ENCODE measurements at regions not wholly inside any gene's neighbourhood (a gene's known extent, or its start where the extent isn't known, plus 50 kb on each side); places are given as distances from the start of the nearest gene placed in this dataset.

GRCh38 chr13:112187527-112188297 is 120.8 kb downstream of the SOX1 start:
- H3K4me2 ChIP-seq (ENCODE audit: low read length): no peak overlapping the region
- H3K4ac ChIP-seq (ENCODE audit: low read depth, low read length): no peak overlapping the region
- no peak overlapping the region for H3K18ac ChIP-seq (ENCODE audit: low read length)
- H2BK5ac ChIP-seq (ENCODE audit: low read depth, low read length, poor library complexity): no peak overlapping the region
- H3K79me1 ChIP-seq (ENCODE audit: low read length): no peaks in the 10 kb centered on the region
- no peak overlapping the region for H2AFZ ChIP-seq (ENCODE audit: insufficient read depth, low read length, poor library complexity)
- H2AK5ac ChIP-seq (ENCODE audit: low read length): no peak overlapping the region
- no peak overlapping the region for H3K23ac ChIP-seq (ENCODE audit: low read length)
- no peak overlapping the region for H3K27ac ChIP-seq (ENCODE audit: low read depth, low read length)
- H3K36me3 ChIP-seq (ENCODE audit: control insufficient read depth in 1 of 2, insufficient read depth in 2 of 2, low read length in 2 of 2): no peaks in the 10 kb centered on the region
- no peak overlapping the region for H4K91ac ChIP-seq (ENCODE audit: low read depth, low read length)
- no peak overlapping the region for H4K8ac ChIP-seq (ENCODE audit: low read depth, low read length)
- no peak overlapping the region for H3K14ac ChIP-seq (ENCODE audit: low read length)
- H2BK12ac ChIP-seq (ENCODE audit: low read length): no peak overlapping the region
- H3K4me3 ChIP-seq (ENCODE audit: low read depth, low read length): no peak overlapping the region
- no CpG with 5 or more reads among the region's 18 CpGs for WGBS (ENCODE audit: extremely low coverage, insufficient coverage, insufficient read length)
- H3K9ac ChIP-seq (ENCODE audit: low read length): no peak overlapping the region
- no peaks in the 10 kb centered on the region for H3K79me2 ChIP-seq (ENCODE audit: control insufficient read depth, insufficient read depth, low read length, poor library complexity)
- no peak for DNase-seq
- no peaks in the 10 kb centered on the region for H3K27me3 ChIP-seq (ENCODE audit: insufficient read depth, low read length)
- no peak overlapping the region for H2BK120ac ChIP-seq (ENCODE audit: insufficient read depth, low read length, poor library complexity)
- H3K4me1 ChIP-seq (ENCODE audit: control insufficient read depth in 1 of 2, insufficient read depth in 2 of 2, low read length in 2 of 2): no peaks in the 10 kb centered on the region
- H3K9me3 ChIP-seq (ENCODE audit: insufficient read depth, low read depth, low read length): peaks cover 5% of the 10 kb centered on the region
- H4K12ac ChIP-seq (ENCODE audit: low read depth, low read length): no peak overlapping the region

DNA sequence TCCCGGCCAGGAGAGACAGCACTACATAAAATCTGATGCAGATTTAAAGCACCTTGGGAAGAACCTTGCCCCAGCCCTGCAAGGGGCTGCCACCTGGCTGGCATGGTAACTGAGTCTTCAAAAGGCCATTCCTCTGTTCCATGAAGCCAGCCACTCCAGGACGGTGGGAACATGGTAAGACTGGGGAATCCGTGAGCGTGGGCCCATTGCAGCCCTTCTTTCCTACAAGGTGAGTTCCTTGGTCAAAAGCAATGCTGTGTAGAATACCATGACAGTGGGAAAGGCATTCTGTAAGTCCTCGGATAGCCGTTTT is 121.3 kb downstream of the SOX1 start:
- Histone ChIP-seq H2BK5ac (ENCODE audit: low read depth, low read length, poor library complexity) (no peak overlapping the region), H3K9ac (ENCODE audit: low read length) (no peak overlapping the region), H3K4me3 (ENCODE audit: low read depth, low read length) (no peak overlapping the region), H3K14ac (ENCODE audit: low read length) (no peak overlapping the region), H3K23ac (ENCODE audit: low read length) (no peak overlapping the region), H3K9me3 (ENCODE audit: insufficient read depth, low read depth, low read length) (peaks cover 5% of the 10 kb centered on the region), H2AK5ac (ENCODE audit: low read length) (no peak overlapping the region), H2AFZ (ENCODE audit: insufficient read depth, low read length, poor library complexity) (no peak overlapping the region), H3K27me3 (ENCODE audit: insufficient read depth, low read length) (no peaks in the 10 kb centered on the region), H4K8ac (ENCODE audit: low read depth, low read length) (no peak overlapping the region), H4K91ac (ENCODE audit: low read depth, low read length) (no peak overlapping the region), H3K4me1 (ENCODE audit: control insufficient read depth in 1 of 2, insufficient read depth in 2 of 2, low read length in 2 of 2) (no peaks in the 10 kb centered on the region), H3K4me2 (ENCODE audit: low read length) (no peak overlapping the region), H2BK12ac (ENCODE audit: low read length) (no peak overlapping the region), H3K27ac (ENCODE audit: low read depth, low read length) (no peak overlapping the region), H3K79me2 (ENCODE audit: control insufficient read depth, insufficient read depth, low read length, poor library complexity) (no peaks in the 10 kb centered on the region), H4K12ac (ENCODE audit: low read depth, low read length) (no peak overlapping the region), H2BK120ac (ENCODE audit: insufficient read depth, low read length, poor library complexity) (no peak overlapping the region), H3K36me3 (ENCODE audit: control insufficient read depth in 1 of 2, insufficient read depth in 2 of 2, low read length in 2 of 2) (no peaks in the 10 kb centered on the region), H3K79me1 (ENCODE audit: low read length) (no peaks in the 10 kb centered on the region), H3K18ac (ENCODE audit: low read length) (no peak overlapping the region), H3K4ac (ENCODE audit: low read depth, low read length) (no peak overlapping the region)
- WGBS (ENCODE audit: extremely low coverage, insufficient coverage, insufficient read length): no CpG with 5 or more reads among the region's 6 CpGs
- no peak for DNase-seq

- DNase-seq: no peak
- Histone ChIP-seq H3K79me2 (ENCODE audit: control insufficient read depth, insufficient read depth, low read length, poor library complexity) (no peaks in the 10 kb centered on the region), H3K79me1 (ENCODE audit: low read length) (no peaks in the 10 kb centered on the region), H3K9me3 (ENCODE audit: insufficient read depth, low read depth, low read length) (peaks cover 6% of the 10 kb centered on the region), H3K36me3 (ENCODE audit: control insufficient read depth in 1 of 2, insufficient read depth in 2 of 2, low read length in 2 of 2) (no peaks in the 10 kb centered on the region), H3K4me1 (ENCODE audit: control insufficient read depth in 1 of 2, insufficient read depth in 2 of 2, low read length in 2 of 2) (no peaks in the 10 kb centered on the region), H2BK12ac (ENCODE audit: low read length) (no peak overlapping the region), H3K14ac (ENCODE audit: low read length) (no peak overlapping the region), H4K12ac (ENCODE audit: low read depth, low read length) (no peak overlapping the region), H2AK5ac (ENCODE audit: low read length) (no peak overlapping the region), H4K91ac (ENCODE audit: low read depth, low read length) (no peak overlapping the region), H2BK5ac (ENCODE audit: low read depth, low read length, poor library complexity) (no peak overlapping the region), H3K4ac (ENCODE audit: low read depth, low read length) (no peak overlapping the region), H3K23ac (ENCODE audit: low read length) (no peak overlapping the region), H4K8ac (ENCODE audit: low read depth, low read length) (no peak overlapping the region), H3K18ac (ENCODE audit: low read length) (no peak overlapping the region), H3K27ac (ENCODE audit: low read depth, low read length) (no peak overlapping the region), H3K4me3 (ENCODE audit: low read depth, low read length) (no peak overlapping the region), H3K27me3 (ENCODE audit: insufficient read depth, low read length) (no peaks in the 10 kb centered on the region), H3K4me2 (ENCODE audit: low read length) (no peak overlapping the region), H2AFZ (ENCODE audit: insufficient read depth, low read length, poor library complexity) (no peak overlapping the region), H3K9ac (ENCODE audit: low read length) (no peak overlapping the region), H2BK120ac (ENCODE audit: insufficient read depth, low read length, poor library complexity) (no peak overlapping the region)
- no CpG with 5 or more reads among the region's 15 CpGs for WGBS (ENCODE audit: extremely low coverage, insufficient coverage, insufficient read length)
These were observed 126.7 kb downstream of the SOX1 start for GRCh38 chr13:112193463-112194166.

DNA sequence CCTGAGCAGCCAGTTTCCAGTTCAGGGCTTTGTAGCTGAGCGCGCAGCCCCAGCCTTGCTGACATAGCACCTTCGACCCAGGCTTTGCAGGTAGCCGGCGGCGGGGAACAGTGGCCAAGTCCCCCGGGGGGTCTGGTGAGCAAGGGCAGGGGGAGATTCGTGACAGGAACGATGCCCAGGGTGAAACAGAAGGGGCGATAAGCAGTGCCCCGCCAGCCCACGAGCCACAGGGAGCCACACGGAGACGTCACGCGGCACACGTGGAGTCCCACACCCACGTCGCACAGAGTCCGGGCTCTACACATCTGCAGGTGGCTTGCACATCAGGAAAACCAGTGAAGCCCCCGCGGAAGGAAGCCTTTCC is 127.2 kb downstream of the SOX1 start:
- Histone ChIP-seq H2AK5ac (ENCODE audit: low read length) (no peak overlapping the region), H2BK5ac (ENCODE audit: low read depth, low read length, poor library complexity) (no peak overlapping the region), H2BK120ac (ENCODE audit: insufficient read depth, low read length, poor library complexity) (no peak overlapping the region), H3K79me2 (ENCODE audit: control insufficient read depth, insufficient read depth, low read length, poor library complexity) (no peaks in the 10 kb centered on the region), H3K4me1 (ENCODE audit: control insufficient read depth in 1 of 2, insufficient read depth in 2 of 2, low read length in 2 of 2) (no peaks in the 10 kb centered on the region), H3K27ac (ENCODE audit: low read depth, low read length) (no peak overlapping the region), H3K4me3 (ENCODE audit: low read depth, low read length) (no peak overlapping the region), H3K14ac (ENCODE audit: low read length) (no peak overlapping the region), H2AFZ (ENCODE audit: insufficient read depth, low read length, poor library complexity) (no peak overlapping the region), H3K4ac (ENCODE audit: low read depth, low read length) (no peak overlapping the region), H3K18ac (ENCODE audit: low read length) (no peak overlapping the region), H3K4me2 (ENCODE audit: low read length) (no peak overlapping the region), H4K91ac (ENCODE audit: low read depth, low read length) (no peak overlapping the region), H3K23ac (ENCODE audit: low read length) (no peak overlapping the region), H3K79me1 (ENCODE audit: low read length) (no peaks in the 10 kb centered on the region), H3K36me3 (ENCODE audit: control insufficient read depth in 1 of 2, insufficient read depth in 2 of 2, low read length in 2 of 2) (no peaks in the 10 kb centered on the region), H2BK12ac (ENCODE audit: low read length) (no peak overlapping the region), H3K9me3 (ENCODE audit: insufficient read depth, low read depth, low read length) (peaks cover 6% of the 10 kb centered on the region), H3K27me3 (ENCODE audit: insufficient read depth, low read length) (no peaks in the 10 kb centered on the region), H4K12ac (ENCODE audit: low read depth, low read length) (no peak overlapping the region), H4K8ac (ENCODE audit: low read depth, low read length) (no peak overlapping the region), H3K9ac (ENCODE audit: low read length) (no peak overlapping the region)
- no peak for DNase-seq
- WGBS (ENCODE audit: extremely low coverage, insufficient coverage, insufficient read length): no CpG with 5 or more reads among the region's 22 CpGs

Data from trophoblast cell (in vitro differentiated cells and primary cell).